Neural cell (in vitro differentiated cells): ENCODE measurements at regions not wholly inside any gene's neighbourhood (a gene's known extent, or its start where the extent isn't known, plus 50 kb on each side); places are given as distances from the start of the nearest gene placed in this dataset.

Experiments used
- H2AFZ ChIP-seq: fragments of 200-600, 300-800 bp; sonication (generic), shearing (Covaris generic); 2 replicates; pipeline ENCODE4 v1.6.0; 2014; ENCODE audit warnings: low read depth, mild to moderate bottlenecking, antibody characterized with exemption, low read length, moderate library complexity
- H3F3A ChIP-seq: fragments of 200-600 bp; shearing (Covaris generic); 2 replicates; pipeline ENCODE4 v1.6.1; 2016; ENCODE audit warnings: mild to moderate bottlenecking, moderate library complexity, mixed read lengths, antibody characterized with exemption, low read length; ENCODE audit not compliant: insufficient read depth, poor library complexity, severe bottlenecking
- H3K27ac ChIP-seq: fragments of 200-600, 300-800 bp; sonication (generic), shearing (Covaris generic); 2 replicates; pipeline ENCODE4 v1.5.1; 2014; ENCODE audit warnings: mild to moderate bottlenecking, low read length, moderate library complexity
- H3K27me3 ChIP-seq: fragments of 300-800, 200-600 bp; sonication (generic), shearing (Covaris generic); 2 replicates; pipeline ENCODE4 v1.6.0; 2014; ENCODE audit warnings: mild to moderate bottlenecking, low read depth, low read length, moderate library complexity; ENCODE audit not compliant: insufficient read depth
- H3K36me3 ChIP-seq: fragments of 300-800, 200-600 bp; sonication (generic), shearing (Covaris generic); 2 replicates; pipeline ENCODE4 v1.5.1; 2014; ENCODE audit warnings: mild to moderate bottlenecking, antibody characterized with exemption, low read length, moderate library complexity; ENCODE audit not compliant: insufficient read depth
- H3K4me2 ChIP-seq: fragments of 300-800, 200-600 bp; sonication (generic), shearing (Covaris generic); 2 replicates; pipeline ENCODE4 v1.6.0; 2014; ENCODE audit warnings: mild to moderate bottlenecking, low read length
- H3K4me3 ChIP-seq: fragments of 300-800, 200-600 bp; sonication (generic), shearing (Covaris generic); 2 replicates; pipeline ENCODE4 v1.5.1; 2014; ENCODE audit warnings: mild to moderate bottlenecking, low read length, moderate library complexity
- H3K79me2 ChIP-seq: fragments of 200-600 bp; shearing (Covaris generic); replicated peaks from 2 replicates; pipeline ENCODE4 v1.6.0; 2014; ENCODE audit warnings: mild to moderate bottlenecking, low read length, moderate library complexity; ENCODE audit not compliant: insufficient read depth
- H3K9ac ChIP-seq: fragments of 300-800, 200-600 bp; sonication (generic), shearing (Covaris generic); 2 replicates; pipeline ENCODE4 v1.6.1; 2016; ENCODE audit warnings: mild to moderate bottlenecking, low read length, mixed read lengths
- H3K9me2 ChIP-seq: fragments of 200-600 bp; shearing (Covaris generic); 2 replicates; pipeline ENCODE4 v1.6.1; 2016; ENCODE audit warnings: mild to moderate bottlenecking, low read length, mixed read lengths; ENCODE audit not compliant: insufficient read depth
- H3K9me3 ChIP-seq: fragments of 200-600, 300-800 bp; sonication (generic), shearing (Covaris generic); 2 replicates; pipeline ENCODE4 v1.6.1; 2016; ENCODE audit warnings: mild to moderate bottlenecking, mixed run types, low read length, moderate library complexity, mixed read lengths
- H4K20me1 ChIP-seq: fragments of 200-600 bp; shearing (Covaris generic); 2 replicates; pipeline ENCODE4 v1.6.1; 2016; ENCODE audit warnings: mild to moderate bottlenecking, mixed run types; ENCODE audit not compliant: insufficient read depth
- CTCF ChIP-seq: fragments of 450-650 bp; IDR thresholded peaks from 2 replicates; pipeline ENCODE4 v1.5.1; 2014; ENCODE audit warnings: antibody characterized with exemption, mild to moderate bottlenecking, moderate library complexity; ENCODE audit not compliant: poor library complexity, severe bottlenecking
- EP300 ChIP-seq: fragments of 450-650 bp; conservative IDR thresholded peaks from 2 replicates; pipeline ENCODE4 v1.6.1; 2014; ENCODE audit warnings: antibody characterized with exemption, mild to moderate bottlenecking, moderate library complexity; ENCODE audit not compliant: poor library complexity, severe bottlenecking
- EZH2 ChIP-seq: fragments of 200-600, 300-800 bp; shearing (Covaris generic), sonication (generic); IDR thresholded peaks from 2 replicates; pipeline ENCODE4 v1.6.1; 2014; ENCODE audit warnings: antibody characterized with exemption, low read length, borderline replicate concordance, mild to moderate bottlenecking; ENCODE audit not compliant: insufficient read depth, poor library complexity, severe bottlenecking
- MXI1 ChIP-seq: fragments of 450-650 bp; conservative IDR thresholded peaks from 2 replicates; pipeline ENCODE4 v1.6.1; 2014; ENCODE audit warnings: antibody characterized with exemption, mild to moderate bottlenecking; ENCODE audit not compliant: poor library complexity, severe bottlenecking
- POLR2AphosphoS5 ChIP-seq: IDR thresholded peaks from 2 replicates; pipeline ENCODE4 v1.6.1; 2012
- RAD21 ChIP-seq: fragments of 450-650 bp; conservative IDR thresholded peaks from 2 replicates; pipeline ENCODE4 v1.6.1; 2014; ENCODE audit warnings: antibody characterized with exemption, mild to moderate bottlenecking, moderate library complexity
- REST ChIP-seq: IDR thresholded peaks from 2 replicates; pipeline ENCODE4 v1.6.1; 2012; ENCODE audit warnings: borderline replicate concordance
- SMC3 ChIP-seq: fragments of 450-650 bp; conservative IDR thresholded peaks from 2 replicates; pipeline ENCODE4 v1.6.1; 2014; ENCODE audit warnings: antibody characterized with exemption, mild to moderate bottlenecking, moderate library complexity; ENCODE audit not compliant: poor library complexity
- TAF1 ChIP-seq: IDR thresholded peaks from 2 replicates; pipeline ENCODE4 v1.6.1; 2012; ENCODE audit warnings: low read depth

GRCh38 chr18:27899893-27900292 is 277.0 kb downstream of the CDH2 start:
- Histone ChIP-seq H3F3A (no peaks in the 10 kb centered on the region), H3K9ac (no peak overlapping the region), H4K20me1 (no peaks in the 10 kb centered on the region), H3K27ac (no peak overlapping the region), H3K79me2 (no peaks in the 10 kb centered on the region), H3K9me2 (no peaks in the 10 kb centered on the region), H3K4me3 (no peak overlapping the region), H3K4me2 (no peak overlapping the region), H3K9me3 (no peaks in the 10 kb centered on the region), H2AFZ (no peak overlapping the region), H3K36me3 (no peaks in the 10 kb centered on the region), H3K27me3 (no peaks in the 10 kb centered on the region)
- no peak for TF ChIP-seq REST
- TF ChIP-seq POLR2AphosphoS5: no peak
- no peak for TF ChIP-seq EP300
- TF ChIP-seq RAD21: no peak

GRCh38 chr18:27894746-27895145 is 282.2 kb downstream of the CDH2 start:
- H3K36me3 ChIP-seq: no peaks in the 10 kb centered on the region
- TF ChIP-seq EZH2 (no peak), MXI1 (no peak), CTCF (no peak), EP300 (no peak), SMC3 (no peak), TAF1 (no peak), RAD21 (no peak), POLR2AphosphoS5 (no peak), REST (no peak)
- H3K4me2 ChIP-seq: no peak overlapping the region
- no peak overlapping the region for H2AFZ ChIP-seq
- H3K4me3 ChIP-seq: no peak overlapping the region
- no peaks in the 10 kb centered on the region for H3K79me2 ChIP-seq
- no peaks in the 10 kb centered on the region for H3F3A ChIP-seq
- no peaks in the 10 kb centered on the region for H3K9me3 ChIP-seq
- no peak overlapping the region for H3K27ac ChIP-seq
- no peak overlapping the region for H3K9ac ChIP-seq
- no peaks in the 10 kb centered on the region for H3K9me2 ChIP-seq
- H3K27me3 ChIP-seq: no peaks in the 10 kb centered on the region
- H4K20me1 ChIP-seq: no peaks in the 10 kb centered on the region
